ENCODE measurements at regions not wholly inside any gene's neighbourhood (a gene's known extent, or its start where the extent isn't known, plus 50 kb on each side); places are given as distances from the start of the nearest gene placed in this dataset.

- TF ChIP-seq CTCF (IDR thresholded peaks at IDR 0.05) (peak in 1 of 7 experiments; percentile 17), POLR2A (IDR thresholded peaks at IDR 0.05) (no peak)
Observed at GRCh38 chr1:113219377-113219776, 146.4 kb downstream of the LRIG2 start.

All from body of pancreas (tissue), 4 donors.